T-helper 1 cell treated with Interleukin-12 subunit alpha and Interleukin-12 subunit beta and Interleukin-4 antibody, amounts not matched to agents 30 ng/mL and 1 ng/mL, for 36 hours (primary cell): ENCODE measurements at regions not wholly inside any gene's neighbourhood (a gene's known extent, or its start where the extent isn't known, plus 50 kb on each side); places are given as distances from the start of the nearest gene placed in this dataset.
"Not testable (repeated sequence)": the region's sequence is repeated elsewhere in the genome, so short reads cannot be mapped to it uniquely, and the experiment has no call there.

Experiments
- intact Hi-C: fragments of 100-400 bp; cut with micrococcal nuclease; formaldehyde crosslinking; loops from one replicate; pipeline ENCODE4 v1.15.1; 2024

GRCh38 chr4:126479709-126480108, 1153.0 kb upstream of the INTU start:
- intact Hi-C loops = no loop called here

DNA sequence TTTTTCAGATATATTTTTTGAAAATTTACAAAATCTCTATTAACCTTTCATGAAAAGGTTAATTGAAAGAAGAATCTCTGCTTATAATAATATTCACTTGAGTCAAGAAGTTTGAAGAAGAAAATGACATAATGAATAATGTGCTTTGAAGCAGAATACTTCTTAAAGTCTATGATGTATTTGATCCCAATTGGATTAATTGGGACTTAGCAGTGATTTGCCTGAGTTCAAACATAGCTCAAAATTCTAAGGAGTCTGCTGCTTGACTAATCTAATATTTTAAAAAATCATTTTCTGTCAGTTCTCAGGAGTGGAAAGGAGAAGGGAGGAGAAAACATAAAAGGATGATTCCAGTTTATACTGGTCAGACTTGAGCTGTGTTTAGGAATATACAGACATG, 1150.4 kb upstream of the INTU start:
- intact Hi-C loops = no loop called here

DNA sequence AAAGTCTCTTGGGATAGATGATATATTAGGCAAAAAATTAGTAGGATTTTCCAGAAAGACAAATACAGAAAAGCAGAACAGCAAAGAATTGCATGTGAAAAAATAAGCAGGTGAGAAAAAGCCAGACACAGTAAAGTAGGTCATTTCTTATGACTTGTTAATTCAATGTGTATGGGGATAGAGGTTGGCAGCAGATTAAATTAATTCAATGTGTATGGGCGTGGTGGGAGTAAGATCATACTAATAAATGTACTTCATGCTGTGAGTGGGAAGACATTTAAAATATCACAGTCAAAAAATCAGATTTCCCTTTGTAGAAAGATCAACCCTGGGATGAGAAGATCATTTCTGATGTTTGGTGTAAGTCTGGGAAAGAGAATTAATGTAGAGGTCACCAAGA, 1146.4 kb upstream of the INTU start:
- intact Hi-C loops = no loop called here

- intact Hi-C loops = no loop called here
Measured at GRCh38 chr4:126489826-126490463, 1142.8 kb upstream of the INTU start.

GRCh38 chr4:126495163-126495752, 1137.5 kb upstream of the INTU start:
- intact Hi-C loops = no loop called here

GRCh38 chr4:126512979-126513378, 1119.8 kb upstream of the INTU start:
- intact Hi-C loops = no loop called here

GRCh38 chr4:126513596-126513995, 1119.2 kb upstream of the INTU start:
- intact Hi-C loops = no loop called here

GRCh38 chr4:126520731-126521130, 1112.0 kb upstream of the INTU start:
- intact Hi-C loops = no loop called here

DNA sequence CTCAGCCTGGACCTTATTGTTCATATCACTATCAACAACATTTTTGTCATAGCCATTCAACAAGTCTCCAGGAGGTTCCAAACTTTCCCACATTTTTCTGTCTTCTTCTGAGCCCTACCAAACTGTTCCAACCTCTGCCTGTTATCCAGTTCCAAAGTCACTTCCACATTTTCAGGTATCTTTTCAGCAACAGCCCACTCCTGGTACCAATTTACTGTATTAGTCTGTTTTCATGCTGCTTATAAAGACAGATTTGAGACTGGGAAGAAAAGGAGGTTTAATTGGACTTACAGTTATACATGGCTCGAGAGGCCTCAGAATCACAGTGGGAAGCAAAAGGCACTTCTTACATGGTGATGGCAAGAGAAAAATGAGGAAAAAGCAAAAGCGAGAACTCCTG, 1107.4 kb upstream of the INTU start:
- intact Hi-C loops = not testable (repeated sequence)

GRCh38 chr4:126526335-126526734, 1106.4 kb upstream of the INTU start:
- intact Hi-C loops = no loop called here

DNA sequence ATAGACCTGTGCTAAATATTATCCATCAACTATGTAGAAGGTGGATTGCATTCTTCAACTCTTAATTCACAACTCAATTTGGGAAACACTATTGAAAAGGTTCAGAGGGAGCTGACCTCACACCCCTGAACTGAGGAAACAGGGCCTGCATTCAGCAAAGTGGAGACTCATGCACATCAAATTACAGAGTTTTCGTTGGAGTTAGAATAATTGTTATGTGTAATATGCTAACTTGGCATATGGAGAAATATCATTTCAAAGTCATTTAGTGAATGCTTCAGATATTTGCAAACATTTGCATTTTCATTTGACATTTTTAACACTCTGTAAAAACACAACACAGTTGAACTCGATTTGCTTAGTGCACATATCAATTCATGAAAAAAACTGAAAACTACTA, 1102.8 kb upstream of the INTU start:
- intact Hi-C loops = no loop called here

DNA sequence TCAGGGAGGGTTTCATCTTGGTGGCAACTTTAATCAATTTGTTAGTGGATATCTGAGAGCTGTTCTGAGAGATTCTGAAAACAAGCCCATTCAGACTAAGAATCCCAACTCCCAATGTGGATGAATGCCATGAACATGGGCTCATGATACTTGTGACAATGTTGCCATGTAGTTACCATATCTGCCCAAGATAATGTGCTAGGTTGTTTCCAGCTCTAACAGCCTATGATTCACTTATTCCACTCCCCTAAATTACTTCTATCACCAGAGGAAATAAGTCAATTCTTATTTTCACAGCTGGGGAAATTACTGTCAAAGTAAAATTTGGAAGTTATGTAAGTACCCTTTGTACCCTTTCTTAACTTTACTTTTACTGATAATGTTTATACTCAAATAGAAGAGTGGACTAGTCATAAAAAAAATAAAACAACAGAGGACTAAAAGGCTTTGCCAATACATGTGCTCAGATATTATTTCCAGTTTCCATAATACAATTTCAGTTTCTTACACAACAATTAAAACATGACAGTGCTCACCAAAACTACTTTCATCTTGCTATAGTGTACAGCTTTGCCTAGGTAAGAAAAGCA, 1101.7 kb upstream of the INTU start:
- intact Hi-C loops = no loop called here

- intact Hi-C loops = no loop called here
Measured at GRCh38 chr4:126532527-126532926, 1100.2 kb upstream of the INTU start.

- intact Hi-C loops = no loop called here
Measured at GRCh38 chr4:126533146-126533805, 1099.5 kb upstream of the INTU start.

GRCh38 chr4:126539771-126540170, 1093.0 kb upstream of the INTU start:
- intact Hi-C loops = no loop called here

DNA sequence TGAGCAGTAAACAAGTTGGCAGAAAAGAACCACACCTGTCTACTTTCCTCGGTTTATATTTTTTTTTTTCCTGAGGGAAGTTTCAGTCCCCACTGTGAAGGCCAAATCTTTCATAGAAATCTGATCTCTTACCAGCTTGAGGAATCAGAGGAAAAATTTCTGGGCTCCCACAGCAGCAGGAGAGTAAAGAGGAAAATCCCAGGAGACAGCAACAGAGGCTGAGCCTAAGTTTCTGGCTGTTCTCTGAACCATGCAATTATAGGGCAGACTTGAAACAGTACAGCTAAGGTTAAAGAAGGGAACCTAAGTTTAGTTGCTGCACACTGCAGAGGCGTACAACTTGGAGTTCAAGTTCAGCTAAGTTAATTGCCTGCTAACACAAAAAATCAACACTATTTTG, 1090.9 kb upstream of the INTU start:
- intact Hi-C loops = no loop called here

DNA sequence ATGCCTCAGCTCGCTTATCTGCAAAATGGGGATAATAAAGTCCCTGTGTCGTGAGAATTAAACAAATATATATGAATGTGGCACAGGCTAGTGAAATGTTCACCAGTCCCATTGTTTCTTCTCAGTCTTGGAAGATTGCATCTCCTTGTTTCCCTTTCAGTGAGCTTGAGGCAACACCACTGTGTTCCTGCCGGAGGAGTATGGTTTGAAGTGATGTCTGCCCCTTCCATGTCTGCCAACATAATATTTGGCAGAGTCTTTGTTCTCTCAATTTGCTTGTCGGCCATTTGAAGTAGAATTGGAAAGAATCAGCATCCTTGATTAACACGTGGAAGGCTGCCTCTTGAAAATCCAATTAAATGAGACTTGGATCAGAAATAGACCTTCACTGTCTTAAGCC, 1088.5 kb upstream of the INTU start:
- intact Hi-C loops = no loop called here

DNA sequence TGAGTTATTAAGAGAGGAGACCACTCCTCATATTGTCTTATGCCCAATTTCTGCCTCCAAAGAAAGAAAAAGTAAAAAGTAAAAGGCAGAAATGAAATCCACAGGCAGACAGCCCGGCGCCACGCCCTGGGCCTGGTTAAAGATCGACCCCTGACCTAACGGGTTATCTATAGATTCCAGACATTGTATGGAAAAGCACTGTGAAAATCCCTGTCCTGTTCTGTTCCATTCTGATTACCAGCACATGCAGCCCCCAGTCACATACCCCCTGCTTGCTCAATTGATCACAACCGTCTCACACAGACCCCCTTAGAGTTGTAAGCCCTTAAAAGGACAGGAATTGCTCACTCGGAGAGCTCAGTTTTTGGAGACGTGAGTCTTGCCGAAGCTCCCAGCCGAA, 1086.6 kb upstream of the INTU start:
- intact Hi-C loops = not testable (repeated sequence)

- intact Hi-C loops = no loop called here
Measured at GRCh38 chr4:126547352-126547751, 1085.4 kb upstream of the INTU start.

DNA sequence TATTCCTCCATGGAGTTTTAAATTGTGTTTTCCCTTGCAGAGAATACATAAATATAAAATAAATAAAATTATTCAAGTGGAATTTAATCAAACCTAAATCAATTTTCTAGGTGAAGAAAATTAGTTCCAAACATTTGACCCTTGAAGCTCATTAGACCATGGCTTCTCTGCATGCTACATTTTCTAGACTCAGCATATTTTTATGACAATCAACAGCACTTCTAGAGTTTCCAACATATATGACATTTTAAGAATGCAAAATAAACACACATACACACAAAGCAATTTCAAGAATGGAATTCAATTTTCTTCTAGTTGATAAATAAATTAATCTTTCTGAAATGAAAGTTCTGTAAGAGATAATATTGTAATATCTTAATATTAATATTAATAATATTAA, 1083.9 kb upstream of the INTU start:
- intact Hi-C loops = no loop called here

- intact Hi-C loops = no loop called here
Measured at GRCh38 chr4:126552321-126552720, 1080.4 kb upstream of the INTU start.

GRCh38 chr4:126553248-126553647, 1079.5 kb upstream of the INTU start:
- intact Hi-C loops = no loop called here

DNA sequence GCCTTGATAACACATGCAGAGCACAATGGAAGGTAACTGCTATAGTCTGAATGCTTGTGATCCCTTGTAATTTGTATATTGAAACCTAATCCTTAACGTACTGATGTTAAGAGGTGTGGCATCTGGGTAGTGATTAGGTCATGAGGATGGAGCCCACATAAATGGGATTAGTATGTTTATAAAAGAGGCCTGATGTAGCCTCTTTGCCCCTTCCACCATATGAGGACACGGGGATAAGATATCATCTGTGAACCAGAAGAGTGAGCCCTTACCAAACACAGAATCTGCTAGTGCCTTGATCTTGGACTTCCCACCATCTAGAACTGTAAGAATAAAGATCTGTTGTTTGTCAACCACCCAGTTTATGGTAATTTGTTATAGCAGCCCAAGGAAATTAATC, 1074.2 kb upstream of the INTU start:
- intact Hi-C loops = no loop called here
